PFSK-1 (cell line): ENCODE measurements at regions not wholly inside any gene's neighbourhood (a gene's known extent, or its start where the extent isn't known, plus 50 kb on each side); places are given as distances from the start of the nearest gene placed in this dataset.

Experiments
- FOXP2 ChIP-seq: optimal IDR thresholded peaks from 2 replicates; pipeline ENCODE3; 2011; ENCODE audit warnings: borderline replicate concordance, control low read depth, inconsistent platforms; ENCODE audit not compliant: insufficient read depth; ENCODE audit errors: extremely low read length, extremely low read depth
- POLR2AphosphoS5 ChIP-seq: IDR thresholded peaks from 2 replicates; pipeline ENCODE4 v1.6.1; 2012; ENCODE audit warnings: low read depth, mild to moderate bottlenecking, control low read depth, low read length, moderate library complexity
- SIN3A ChIP-seq: IDR thresholded peaks from 2 replicates; pipeline ENCODE4 v1.6.1; 2012; ENCODE audit warnings: mild to moderate bottlenecking, low read length, moderate library complexity, borderline replicate concordance; ENCODE audit not compliant: insufficient read depth
- TAF1 ChIP-seq: IDR thresholded peaks from 2 replicates; pipeline ENCODE4 v1.6.1; 2012; ENCODE audit warnings: low read length, control low read depth, borderline replicate concordance; ENCODE audit not compliant: insufficient read depth
- TF ChIP-seq, protein P1 (sequence below), 2 experiments: IDR thresholded peaks; 2 replicates each; pipeline versions ENCODE4 v1.6.1 to v1.8.0; 2011 to 2012; ENCODE audit warnings: low read depth in 2 of 2, low read length in 2 of 2, control low read depth in 1 of 2, inconsistent platforms in 1 of 2, mild to moderate bottlenecking in 1 of 2, moderate library complexity in 1 of 2; ENCODE audit not compliant: insufficient read depth in 1 of 2

DNA sequence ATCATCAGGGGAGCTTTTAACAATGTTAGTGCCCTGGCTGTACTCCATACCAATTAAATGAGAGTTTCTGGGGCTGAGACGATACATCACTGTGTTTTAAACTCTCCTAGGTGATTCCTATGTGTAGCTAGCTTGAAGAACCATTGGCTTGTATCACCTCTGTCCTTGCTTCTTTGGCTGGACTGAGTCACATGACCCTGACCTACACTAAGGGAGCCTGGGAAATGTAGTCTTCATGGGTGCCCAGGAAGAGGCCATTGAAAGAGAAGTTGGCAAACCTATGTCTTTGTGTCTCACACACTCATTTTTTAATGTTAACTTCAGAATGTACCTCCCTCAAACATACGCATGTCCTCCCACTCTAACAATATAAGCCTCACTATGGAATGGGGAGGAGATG is 506.6 kb downstream of the DHX35 start:
- TF ChIP-seq FOXP2: no peak
- no peak for TF ChIP-seq SIN3A
- TF ChIP-seq, protein P1, sequence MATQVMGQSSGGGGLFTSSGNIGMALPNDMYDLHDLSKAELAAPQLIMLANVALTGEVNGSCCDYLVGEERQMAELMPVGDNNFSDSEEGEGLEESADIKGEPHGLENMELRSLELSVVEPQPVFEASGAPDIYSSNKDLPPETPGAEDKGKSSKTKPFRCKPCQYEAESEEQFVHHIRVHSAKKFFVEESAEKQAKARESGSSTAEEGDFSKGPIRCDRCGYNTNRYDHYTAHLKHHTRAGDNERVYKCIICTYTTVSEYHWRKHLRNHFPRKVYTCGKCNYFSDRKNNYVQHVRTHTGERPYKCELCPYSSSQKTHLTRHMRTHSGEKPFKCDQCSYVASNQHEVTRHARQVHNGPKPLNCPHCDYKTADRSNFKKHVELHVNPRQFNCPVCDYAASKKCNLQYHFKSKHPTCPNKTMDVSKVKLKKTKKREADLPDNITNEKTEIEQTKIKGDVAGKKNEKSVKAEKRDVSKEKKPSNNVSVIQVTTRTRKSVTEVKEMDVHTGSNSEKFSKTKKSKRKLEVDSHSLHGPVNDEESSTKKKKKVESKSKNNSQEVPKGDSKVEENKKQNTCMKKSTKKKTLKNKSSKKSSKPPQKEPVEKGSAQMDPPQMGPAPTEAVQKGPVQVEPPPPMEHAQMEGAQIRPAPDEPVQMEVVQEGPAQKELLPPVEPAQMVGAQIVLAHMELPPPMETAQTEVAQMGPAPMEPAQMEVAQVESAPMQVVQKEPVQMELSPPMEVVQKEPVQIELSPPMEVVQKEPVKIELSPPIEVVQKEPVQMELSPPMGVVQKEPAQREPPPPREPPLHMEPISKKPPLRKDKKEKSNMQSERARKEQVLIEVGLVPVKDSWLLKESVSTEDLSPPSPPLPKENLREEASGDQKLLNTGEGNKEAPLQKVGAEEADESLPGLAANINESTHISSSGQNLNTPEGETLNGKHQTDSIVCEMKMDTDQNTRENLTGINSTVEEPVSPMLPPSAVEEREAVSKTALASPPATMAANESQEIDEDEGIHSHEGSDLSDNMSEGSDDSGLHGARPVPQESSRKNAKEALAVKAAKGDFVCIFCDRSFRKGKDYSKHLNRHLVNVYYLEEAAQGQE (IDR thresholded peaks at IDR 0.05; ENCODE audit: insufficient read depth in 1 of 2, low read depth in 2 of 2, low read length in 2 of 2): no peak
- TF ChIP-seq POLR2AphosphoS5: no peak
- no peak for TF ChIP-seq TAF1

DNA sequence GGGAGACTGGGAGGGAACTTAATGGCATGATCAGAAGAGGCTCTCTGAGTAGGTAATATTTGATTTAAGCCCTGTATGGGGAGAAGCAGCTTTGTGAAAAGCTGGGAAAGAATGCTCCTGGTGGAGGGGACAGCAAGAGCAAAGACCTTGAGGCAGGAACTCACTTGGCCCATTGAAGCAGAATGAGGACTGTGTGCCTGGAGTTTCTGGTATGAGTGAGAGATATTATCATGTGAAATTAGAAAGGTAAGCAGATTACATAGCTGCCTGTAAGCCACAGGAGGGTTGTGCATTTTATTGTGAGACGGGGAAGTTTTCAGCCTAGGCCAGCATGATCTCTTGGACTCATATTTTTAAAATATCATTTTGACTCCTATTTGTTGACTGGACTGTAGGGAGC is 502.1 kb downstream of the DHX35 start:
- TF ChIP-seq FOXP2 (no peak), TAF1 (no peak), SIN3A (no peak), POLR2AphosphoS5 (no peak)
- TF ChIP-seq, protein P1 (IDR thresholded peaks at IDR 0.05; ENCODE audit: insufficient read depth in 1 of 2, low read depth in 2 of 2, low read length in 2 of 2): no peak

DNA sequence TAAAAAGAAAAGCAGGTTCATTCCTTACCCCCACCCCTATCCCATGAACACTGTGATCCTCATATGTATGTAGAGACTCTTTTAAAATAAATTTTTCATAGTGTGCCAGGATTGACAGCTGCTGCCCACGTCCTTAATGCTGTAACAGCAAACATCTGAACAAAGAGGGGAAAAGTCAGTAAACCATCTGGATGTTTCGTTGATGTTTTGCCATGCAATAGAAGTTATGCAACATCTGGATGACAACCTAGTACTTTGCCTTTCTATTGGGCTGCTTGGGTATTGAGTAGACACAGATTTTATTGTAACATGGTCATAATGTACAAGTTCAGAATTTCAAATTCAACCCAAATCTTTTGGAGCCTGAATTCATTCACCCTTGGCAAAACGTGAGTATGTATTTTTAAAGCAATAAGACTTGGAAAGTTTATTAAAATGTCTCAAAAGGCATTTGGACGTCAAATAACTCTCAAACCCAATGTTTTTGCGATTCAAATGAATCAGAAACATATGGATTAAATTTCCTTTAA is 500.3 kb downstream of the DHX35 start:
- no peak for TF ChIP-seq FOXP2
- TF ChIP-seq SIN3A: no peak
- TF ChIP-seq POLR2AphosphoS5: no peak
- TF ChIP-seq TAF1: no peak
- TF ChIP-seq, protein P1 (IDR thresholded peaks at IDR 0.05; ENCODE audit: insufficient read depth in 1 of 2, low read depth in 2 of 2, low read length in 2 of 2): no peak

DNA sequence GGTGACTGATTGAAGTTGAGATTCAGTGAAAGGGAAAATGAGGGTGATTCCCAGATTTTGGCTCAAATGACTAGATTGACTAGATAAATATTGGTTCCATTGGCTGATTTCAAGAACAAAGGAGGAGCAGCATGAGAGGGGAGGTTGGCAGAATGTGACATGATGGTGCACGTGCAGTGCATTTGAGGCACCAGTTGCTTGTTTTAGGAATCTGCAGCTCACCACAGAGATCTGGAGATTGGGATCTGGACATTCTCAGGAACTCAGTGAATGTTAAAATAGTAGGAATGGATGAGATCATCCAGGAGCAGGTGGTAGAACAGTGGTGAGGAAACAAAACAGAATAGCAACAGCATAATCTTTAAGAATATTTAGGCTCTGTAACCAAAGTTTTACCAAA is 496.3 kb downstream of the DHX35 start:
- no peak for TF ChIP-seq SIN3A
- no peak for TF ChIP-seq TAF1
- no peak for TF ChIP-seq FOXP2
- TF ChIP-seq POLR2AphosphoS5: no peak
- TF ChIP-seq, protein P1 (IDR thresholded peaks at IDR 0.05; ENCODE audit: insufficient read depth in 1 of 2, low read depth in 2 of 2, low read length in 2 of 2): no peak

DNA sequence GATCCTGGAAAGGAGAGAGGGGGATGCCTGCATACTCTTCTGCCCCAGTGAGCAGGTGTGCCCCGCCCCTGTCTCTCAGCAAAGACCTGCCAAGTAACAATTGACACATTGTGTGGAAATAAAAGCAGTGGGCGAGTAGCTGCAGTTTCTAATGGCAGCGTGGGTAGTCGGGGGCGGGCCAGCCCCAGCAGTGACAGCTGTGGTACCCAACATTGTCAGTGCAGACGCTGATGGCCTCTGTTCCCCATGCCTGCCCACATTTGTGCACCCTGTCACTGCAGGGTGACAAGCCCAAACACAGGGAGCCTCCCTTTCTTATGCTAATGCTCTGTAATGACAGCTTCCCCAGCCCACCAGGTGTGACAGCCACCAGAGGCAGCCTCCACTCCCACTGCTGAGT is 491.7 kb downstream of the DHX35 start:
- TF ChIP-seq SIN3A (no peak), FOXP2 (no peak)
- TF ChIP-seq, protein P1 (IDR thresholded peaks at IDR 0.05; ENCODE audit: insufficient read depth in 1 of 2, low read depth in 2 of 2, low read length in 2 of 2): no peak
